NCI-H2171 treated with DMSO at 0.1 percent for 48 hours (cell line): ENCODE measurements at regions not wholly inside any gene's neighbourhood (a gene's known extent, or its start where the extent isn't known, plus 50 kb on each side); places are given as distances from the start of the nearest gene placed in this dataset.
A peak's percentile ranks its signal among the peaks of the same experiment; 100 is the strongest.

Source experiments
- DNase-seq: peaks from one replicate; lab custom pipeline; 2025; lab: John Stamatoyannopoulos, UW

GRCh38 chr7:137172105-137172590 is 171.4 kb downstream of the PTN start:
- no peak for DNase-seq

- peak; percentile 90 for DNase-seq
Observed at GRCh38 chr7:137169282-137169698, 174.2 kb downstream of the PTN start.

GRCh38 chr7:137167609-137168008 is 175.9 kb downstream of the PTN start:
- no peak for DNase-seq

GRCh38 chr7:137166363-137166762 is 177.2 kb downstream of the PTN start:
- no peak for DNase-seq

GRCh38 chr7:137165786-137166185 is 177.7 kb downstream of the PTN start:
- DNase-seq = no peak

GRCh38 chr7:137165241-137165640 is 178.3 kb downstream of the PTN start:
- no peak for DNase-seq

- no peak for DNase-seq
Observed at GRCh38 chr7:137164251-137164650, 179.3 kb downstream of the PTN start.

GRCh38 chr7:137160236-137160635 is 183.3 kb downstream of the PTN start:
- no peak for DNase-seq

- DNase-seq = no peak
Observed at GRCh38 chr7:137157256-137157655, 186.3 kb downstream of the PTN start.

- DNase-seq = no peak
Observed at GRCh38 chr7:137151690-137152052, 191.9 kb downstream of the PTN start.

- no peak for DNase-seq
Observed at GRCh38 chr7:137151041-137151689, 192.4 kb downstream of the PTN start.

- DNase-seq = no peak
Observed at GRCh38 chr7:137147338-137147720, 196.2 kb downstream of the PTN start.

- DNase-seq = no peak
Observed at GRCh38 chr7:137146552-137147337, 196.8 kb downstream of the PTN start.

- no peak for DNase-seq
Observed at GRCh38 chr7:137146012-137146455, 197.5 kb downstream of the PTN start.

- DNase-seq = no peak
Observed at GRCh38 chr7:137142376-137142775, 201.2 kb downstream of the PTN start.

- no peak for DNase-seq
Observed at GRCh38 chr7:137135654-137136350, 207.7 kb downstream of the PTN start.

- DNase-seq = no peak
Observed at GRCh38 chr7:137130751-137131158, 212.8 kb downstream of the PTN start.

GRCh38 chr7:137129025-137129424 is 214.5 kb downstream of the PTN start:
- no peak for DNase-seq

GRCh38 chr7:137127806-137128205 is 215.7 kb downstream of the PTN start:
- no peak for DNase-seq

GRCh38 chr7:137127058-137127457 is 216.5 kb downstream of the PTN start:
- DNase-seq = no peak

GRCh38 chr7:137122145-137122544 is 221.4 kb downstream of the PTN start:
- DNase-seq = no peak

- no peak for DNase-seq
Observed at GRCh38 chr7:137120690-137121089, 222.8 kb downstream of the PTN start.

GRCh38 chr7:137110535-137110934 is 233.0 kb downstream of the PTN start:
- no peak for DNase-seq
